ENCODE measurements at regions not wholly inside any gene's neighbourhood (a gene's known extent, or its start where the extent isn't known, plus 50 kb on each side); places are given as distances from the start of the nearest gene placed in this dataset.

DNA sequence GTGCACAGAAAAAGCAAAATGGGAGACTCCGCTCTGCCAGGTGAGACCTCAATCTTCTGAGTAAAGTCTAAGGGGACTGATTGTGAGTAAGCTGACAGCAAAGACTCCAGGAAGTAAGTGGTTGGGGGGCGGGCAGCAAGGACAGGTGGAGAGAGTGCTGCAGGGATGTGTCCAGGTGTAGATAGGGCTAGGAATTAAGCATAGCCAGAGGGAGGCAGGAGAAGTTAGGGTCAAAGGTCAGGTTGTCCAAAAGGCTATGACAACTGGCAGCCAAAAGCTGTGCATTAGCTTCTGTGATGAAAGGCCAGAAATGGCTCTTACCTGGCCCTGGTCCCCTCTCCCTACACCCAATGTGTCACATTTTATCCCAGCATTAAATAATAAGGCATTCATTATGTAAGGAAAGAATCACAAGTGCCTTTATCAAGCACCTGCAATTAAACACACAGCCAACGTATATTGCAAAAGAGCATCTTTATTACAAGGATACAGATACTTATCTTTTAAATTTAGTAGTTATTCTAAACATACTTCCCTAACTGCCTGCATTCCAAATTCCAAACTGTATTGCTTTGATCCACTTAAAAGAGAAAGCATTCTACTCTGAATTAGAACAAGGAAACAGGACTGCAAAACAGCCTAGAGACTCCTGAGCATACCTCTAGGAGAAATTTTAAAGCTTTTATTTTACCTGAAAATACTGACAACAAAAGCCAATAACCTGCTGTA is 247.9 kb downstream of the IRS1 start:
- Histone ChIP-seq H3K4me2 (ENCODE audit: low read length) (no peak overlapping the region), H4K20me1 (ENCODE audit: insufficient read depth, low read length) (no peaks in the 10 kb centered on the region), H3K4me1 (ENCODE audit: insufficient read depth, low read length, severe bottlenecking) (no peaks in the 10 kb centered on the region), H3K9me3 (ENCODE audit: low read length) (no peaks in the 10 kb centered on the region), H3K4me3 (ENCODE audit: low read depth, low read length, poor library complexity, severe bottlenecking) (no peak overlapping the region), H3K27ac (ENCODE audit: low read depth, low read length, poor library complexity, severe bottlenecking) (no peak overlapping the region), H3K27me3 (ENCODE audit: insufficient read depth, low read length) (no peaks in the 10 kb centered on the region), H3K9me2 (ENCODE audit: low read depth, low read length) (no peaks in the 10 kb centered on the region), H3K36me3 (ENCODE audit: insufficient read depth, low read length) (no peaks in the 10 kb centered on the region), H3K79me2 (ENCODE audit: insufficient read depth, low read length) (no peaks in the 10 kb centered on the region), H3K9ac (ENCODE audit: low read length) (no peak overlapping the region), H3F3A (ENCODE audit: insufficient read depth, low read length) (no peaks in the 10 kb centered on the region), H2AFZ (ENCODE audit: low read length) (no peak overlapping the region)
- no peak for TF ChIP-seq EZH2 (IDR thresholded peaks at IDR 0.05; ENCODE audit: borderline replicate concordance, low read length)
- TF ChIP-seq, protein P1, sequence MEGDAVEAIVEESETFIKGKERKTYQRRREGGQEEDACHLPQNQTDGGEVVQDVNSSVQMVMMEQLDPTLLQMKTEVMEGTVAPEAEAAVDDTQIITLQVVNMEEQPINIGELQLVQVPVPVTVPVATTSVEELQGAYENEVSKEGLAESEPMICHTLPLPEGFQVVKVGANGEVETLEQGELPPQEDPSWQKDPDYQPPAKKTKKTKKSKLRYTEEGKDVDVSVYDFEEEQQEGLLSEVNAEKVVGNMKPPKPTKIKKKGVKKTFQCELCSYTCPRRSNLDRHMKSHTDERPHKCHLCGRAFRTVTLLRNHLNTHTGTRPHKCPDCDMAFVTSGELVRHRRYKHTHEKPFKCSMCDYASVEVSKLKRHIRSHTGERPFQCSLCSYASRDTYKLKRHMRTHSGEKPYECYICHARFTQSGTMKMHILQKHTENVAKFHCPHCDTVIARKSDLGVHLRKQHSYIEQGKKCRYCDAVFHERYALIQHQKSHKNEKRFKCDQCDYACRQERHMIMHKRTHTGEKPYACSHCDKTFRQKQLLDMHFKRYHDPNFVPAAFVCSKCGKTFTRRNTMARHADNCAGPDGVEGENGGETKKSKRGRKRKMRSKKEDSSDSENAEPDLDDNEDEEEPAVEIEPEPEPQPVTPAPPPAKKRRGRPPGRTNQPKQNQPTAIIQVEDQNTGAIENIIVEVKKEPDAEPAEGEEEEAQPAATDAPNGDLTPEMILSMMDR (IDR thresholded peaks at IDR 0.05; ENCODE audit: low read length): no peak

DNA sequence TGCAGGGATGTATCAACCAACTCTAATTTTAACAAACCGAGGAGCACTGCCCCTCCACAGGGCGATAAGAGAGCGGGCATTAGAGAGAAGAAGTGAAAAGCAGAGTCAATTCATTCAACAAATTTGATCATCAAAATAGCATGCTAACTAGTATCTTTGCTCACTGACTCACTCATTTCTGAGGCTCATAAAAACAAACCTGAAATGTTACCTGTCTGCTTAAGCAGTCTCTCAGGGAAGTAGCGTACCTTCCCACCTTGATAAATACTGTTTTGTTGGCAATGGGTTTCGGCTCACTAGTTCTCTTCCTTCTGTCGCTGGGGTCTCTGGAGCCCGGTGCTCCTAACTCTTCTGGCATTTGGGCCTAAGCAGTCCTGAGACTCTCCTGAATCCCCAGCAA is 248.8 kb downstream of the IRS1 start:
- Histone ChIP-seq H2AFZ (ENCODE audit: low read length) (no peak overlapping the region), H3K9me3 (ENCODE audit: low read length) (no peaks in the 10 kb centered on the region), H3K27me3 (ENCODE audit: insufficient read depth, low read length) (no peaks in the 10 kb centered on the region), H3K27ac (ENCODE audit: low read depth, low read length, poor library complexity, severe bottlenecking) (no peak overlapping the region), H3K4me2 (ENCODE audit: low read length) (no peak overlapping the region), H3F3A (ENCODE audit: insufficient read depth, low read length) (no peaks in the 10 kb centered on the region), H3K9me2 (ENCODE audit: low read depth, low read length) (no peaks in the 10 kb centered on the region), H3K36me3 (ENCODE audit: insufficient read depth, low read length) (no peaks in the 10 kb centered on the region), H3K4me1 (ENCODE audit: insufficient read depth, low read length, severe bottlenecking) (no peaks in the 10 kb centered on the region), H3K4me3 (ENCODE audit: low read depth, low read length, poor library complexity, severe bottlenecking) (no peak overlapping the region), H4K20me1 (ENCODE audit: insufficient read depth, low read length) (no peaks in the 10 kb centered on the region), H3K9ac (ENCODE audit: low read length) (no peak overlapping the region), H3K79me2 (ENCODE audit: insufficient read depth, low read length) (no peaks in the 10 kb centered on the region)
- no peak for TF ChIP-seq EZH2 (IDR thresholded peaks at IDR 0.05; ENCODE audit: borderline replicate concordance, low read length)
- TF ChIP-seq, protein P1 (IDR thresholded peaks at IDR 0.05; ENCODE audit: low read length): no peak

DNA sequence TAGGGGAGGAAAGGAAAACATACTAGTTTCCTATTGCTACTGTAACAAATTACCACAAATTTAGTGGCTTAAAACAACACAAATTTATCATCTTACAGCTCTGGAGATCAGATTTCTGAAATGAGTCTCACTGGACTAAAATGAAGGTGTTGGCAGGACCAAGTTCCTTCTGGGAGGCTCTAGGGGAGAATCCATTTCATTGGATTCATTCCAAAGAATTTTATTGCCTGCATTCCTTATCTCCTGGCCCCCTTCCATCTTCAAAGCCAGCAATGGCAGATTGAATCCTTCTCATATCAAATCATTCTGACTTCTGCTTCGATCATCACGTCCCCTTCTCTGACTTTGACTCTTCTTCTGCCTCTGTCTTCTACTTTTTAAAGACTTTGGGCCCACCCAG is 250.9 kb downstream of the IRS1 start:
- Histone ChIP-seq H3K4me1 (ENCODE audit: insufficient read depth, low read length, severe bottlenecking) (no peaks in the 10 kb centered on the region), H3K9me2 (ENCODE audit: low read depth, low read length) (no peaks in the 10 kb centered on the region), H4K20me1 (ENCODE audit: insufficient read depth, low read length) (no peaks in the 10 kb centered on the region), H3K27ac (ENCODE audit: low read depth, low read length, poor library complexity, severe bottlenecking) (no peak overlapping the region), H3K79me2 (ENCODE audit: insufficient read depth, low read length) (no peaks in the 10 kb centered on the region), H3F3A (ENCODE audit: insufficient read depth, low read length) (no peaks in the 10 kb centered on the region), H3K9me3 (ENCODE audit: low read length) (no peaks in the 10 kb centered on the region), H3K9ac (ENCODE audit: low read length) (no peak overlapping the region), H3K27me3 (ENCODE audit: insufficient read depth, low read length) (no peaks in the 10 kb centered on the region), H3K4me2 (ENCODE audit: low read length) (no peak overlapping the region), H3K36me3 (ENCODE audit: insufficient read depth, low read length) (no peaks in the 10 kb centered on the region), H2AFZ (ENCODE audit: low read length) (no peak overlapping the region), H3K4me3 (ENCODE audit: low read depth, low read length, poor library complexity, severe bottlenecking) (no peak overlapping the region)
- no peak for TF ChIP-seq EZH2 (IDR thresholded peaks at IDR 0.05; ENCODE audit: borderline replicate concordance, low read length)
- TF ChIP-seq, protein P1 (IDR thresholded peaks at IDR 0.05; ENCODE audit: low read length): no peak

Data from OCI-LY1 (cell line).